Natural killer cell treated with Interleukin-12 subunit alpha and Interleukin-12 subunit beta and Interleukin-15 and Interleukin-18, amount 100 ng/mL, for 72 hours (primary cell): ENCODE measurements at regions not wholly inside any gene's neighbourhood (a gene's known extent, or its start where the extent isn't known, plus 50 kb on each side); places are given as distances from the start of the nearest gene placed in this dataset.

Source experiments
- ATAC-seq, 2 donors: fragments of 150-1000 bp; cut with Tn5 transposase in 1 of 2; sonication (Bioruptor Pico), chemical (Tn5 transposase) in 1 of 2; 2 replicates each; pipeline ENCODE4 v1.10.0; 2021
- DNase-seq: peaks from one replicate; pipeline ENCODE4 v3.0.0; 2022; ENCODE audit warnings: low spot score
- H3K27ac Mint-ChIP-seq, 2 donors: 1 replicate in 1 of 2; 2 replicates in 1 of 2; pipeline ENCODE4 v1.8.0; 2022; ENCODE audit warnings: mixed read lengths in 2 of 2, mild to moderate bottlenecking in 1 of 2, moderate library complexity in 1 of 2
- H3K27me3 Mint-ChIP-seq, 2 donors: 1 replicate in 1 of 2; 2 replicates in 1 of 2; pipeline ENCODE4 v1.8.0; 2022; ENCODE audit warnings: mixed read lengths in 2 of 2
- H3K36me3 Mint-ChIP-seq: one replicate; pipeline ENCODE4 v1.8.0; 2022; ENCODE audit warnings: mixed read lengths
- H3K4me1 Mint-ChIP-seq, 2 donors: 1 replicate in 1 of 2; 2 replicates in 1 of 2; pipeline ENCODE4 v1.8.0; 2022; ENCODE audit warnings: low read depth in 2 of 2, mixed read lengths in 2 of 2, mild to moderate bottlenecking in 1 of 2
- H3K4me3 Mint-ChIP-seq: one replicate; pipeline ENCODE4 v1.8.0; 2022; ENCODE audit warnings: mixed read lengths
- H3K9me3 Mint-ChIP-seq: 2 replicates; pipeline ENCODE4 v1.8.0; 2022; ENCODE audit warnings: mixed read lengths

DNA sequence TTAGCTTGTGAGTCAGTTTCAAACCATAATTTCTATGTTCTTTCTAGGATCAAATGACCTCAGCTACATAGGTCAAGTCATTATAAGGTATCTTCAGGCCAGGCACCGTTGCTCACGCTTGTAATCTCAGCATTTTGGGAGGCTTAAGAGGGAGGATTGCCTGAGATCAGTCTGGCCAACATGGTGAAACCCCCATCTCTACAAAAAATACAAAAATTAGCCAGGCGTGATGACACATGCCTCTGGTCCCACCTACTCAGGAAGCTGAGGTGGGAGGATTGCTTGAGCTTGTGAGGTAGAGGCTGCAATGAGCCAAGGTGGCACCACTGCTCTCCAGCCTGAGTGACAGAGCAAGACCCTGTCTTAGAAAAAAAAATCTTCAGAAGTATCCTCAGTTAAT, 362.3 kb downstream of the GATA3 start:
- H3K27ac Mint-ChIP-seq, result peak overlapping the region; percentile 51

DNA sequence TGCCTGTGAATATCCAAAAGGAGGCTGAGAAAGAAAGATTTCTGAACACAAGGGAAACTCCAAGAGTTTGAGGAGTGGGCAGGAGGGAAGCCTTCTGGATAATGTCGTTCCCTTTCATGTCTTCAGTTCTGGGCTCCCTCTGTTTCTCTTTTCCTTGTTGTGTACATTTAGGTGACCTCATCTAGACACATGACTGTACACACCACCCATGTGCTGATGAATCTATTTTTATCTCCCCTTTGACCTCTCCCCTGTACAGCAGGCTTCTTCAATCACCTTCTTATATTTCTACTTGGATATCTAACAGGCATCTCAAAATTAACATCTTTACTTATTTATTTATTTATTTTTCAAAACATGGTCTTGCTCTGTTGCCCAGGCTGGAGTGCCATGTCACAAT, 363.1 kb downstream of the GATA3 start:
- H3K27me3 Mint-ChIP-seq, result no peaks in the 10 kb centered on the region
- no peak overlapping the region for H3K4me3 Mint-ChIP-seq
- H3K36me3 Mint-ChIP-seq, result no peaks in the 10 kb centered on the region
- peaks cover 24 to 30% of the 10 kb centered on the region in 2 donors for H3K4me1 Mint-ChIP-seq
- DNase-seq, result no peak
- H3K9me3 Mint-ChIP-seq, result peaks cover 2% of the 10 kb centered on the region
- H3K27ac Mint-ChIP-seq, result no peak overlapping the region
- no peak for ATAC-seq

More for the DNA sequence above, 362.3 kb downstream of the GATA3 start:
- H3K4me1 Mint-ChIP-seq, result peaks cover 24 to 30% of the 10 kb centered on the region in 2 donors
- H3K36me3 Mint-ChIP-seq, result no peaks in the 10 kb centered on the region
- H3K27me3 Mint-ChIP-seq, result no peaks in the 10 kb centered on the region
- H3K9me3 Mint-ChIP-seq, result peaks cover 2% of the 10 kb centered on the region
- DNase-seq (no peak), ATAC-seq (peak in 1 of 2 donors; percentile 32)
- peak overlapping the region; percentile 55 for H3K4me3 Mint-ChIP-seq

DNA sequence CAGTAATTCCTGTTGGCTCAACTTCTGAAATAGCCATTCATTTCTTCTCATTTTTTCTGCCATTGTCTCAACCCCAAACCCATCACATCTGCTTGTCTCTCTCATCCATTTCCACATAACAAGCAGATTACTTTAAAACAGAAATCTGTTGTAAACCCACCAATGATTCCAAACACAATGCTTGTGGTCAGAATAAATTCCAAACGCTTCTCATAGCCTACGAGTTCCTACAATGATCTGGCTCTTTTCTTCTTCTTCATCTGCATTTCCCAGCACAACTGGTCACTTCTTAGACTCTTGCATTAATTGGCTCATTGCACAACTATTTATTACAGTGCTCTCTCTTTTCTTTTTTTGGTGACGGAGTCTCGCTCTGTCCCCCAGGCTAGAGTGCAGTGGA, 364.1 kb downstream of the GATA3 start:
- H3K36me3 Mint-ChIP-seq, result no peaks in the 10 kb centered on the region
- peaks cover 2% of the 10 kb centered on the region for H3K9me3 Mint-ChIP-seq
- no peaks in the 10 kb centered on the region for H3K27me3 Mint-ChIP-seq
- H3K4me3 Mint-ChIP-seq, result no peak overlapping the region
- peaks cover 24 to 30% of the 10 kb centered on the region in 2 donors for H3K4me1 Mint-ChIP-seq
- no peak overlapping the region for H3K27ac Mint-ChIP-seq
- DNase-seq (no peak), ATAC-seq (no peak)

DNA sequence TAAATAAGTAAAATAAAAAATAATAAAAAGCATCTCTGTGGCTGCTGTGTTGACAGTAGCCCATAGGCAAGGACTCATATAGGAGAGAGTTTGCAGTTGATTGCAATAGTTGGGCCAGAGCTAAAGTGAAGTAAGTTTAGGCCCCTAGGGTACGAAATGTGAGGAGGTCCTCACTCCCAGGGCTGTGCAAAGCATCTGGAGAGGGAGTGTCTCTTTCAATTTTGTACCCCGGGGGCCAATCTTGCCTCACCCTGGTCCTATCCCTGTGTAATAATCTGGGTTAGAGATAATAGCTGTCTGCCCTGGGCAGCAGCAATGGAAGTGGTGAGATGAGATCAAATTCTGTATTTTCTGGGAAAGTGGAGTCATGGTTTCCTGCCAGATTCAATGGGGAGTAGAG, 365.7 kb downstream of the GATA3 start:
- no peak overlapping the region for H3K4me3 Mint-ChIP-seq
- H3K27ac Mint-ChIP-seq, result no peak overlapping the region

DNA sequence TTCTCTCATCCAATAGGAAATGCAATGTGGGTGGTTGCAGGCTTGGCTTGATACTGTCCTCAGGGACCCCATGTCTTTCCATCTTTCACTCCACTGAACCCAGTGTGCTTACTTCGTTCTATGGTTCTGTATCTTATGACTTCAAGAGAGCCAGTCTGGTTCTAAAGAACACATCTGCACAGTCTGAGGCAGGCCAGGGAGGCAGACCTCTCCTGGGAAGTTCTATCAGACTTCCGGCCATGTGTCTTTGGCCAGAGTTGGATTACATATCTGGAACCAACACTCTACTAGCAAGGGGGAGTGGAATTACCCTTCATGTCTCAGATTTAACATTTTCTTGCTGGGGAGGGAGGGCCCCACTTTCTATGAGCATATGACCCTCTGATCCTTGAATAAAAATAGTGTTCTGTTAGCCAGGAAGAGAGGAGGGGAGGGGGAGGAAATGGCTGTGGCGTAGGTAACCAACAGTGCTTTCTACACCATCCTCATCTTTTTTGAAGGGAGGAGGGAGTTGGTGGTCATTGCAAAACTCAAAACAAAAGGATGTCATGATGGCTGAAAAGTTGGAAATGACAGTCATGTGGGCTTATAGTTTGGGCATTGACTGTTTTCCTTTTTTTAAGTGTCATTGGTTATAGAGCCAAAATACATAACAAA, 370.2 kb downstream of the GATA3 start:
- Mint-ChIP-seq H3K4me1 (peaks cover 7 to 8% of the 10 kb centered on the region in 2 donors), H3K27me3 (peaks cover 0 to 5% of the 10 kb centered on the region in 2 donors), H3K27ac (no peak overlapping the region), H3K4me3 (no peak overlapping the region), H3K9me3 (no peaks in the 10 kb centered on the region), H3K36me3 (no peaks in the 10 kb centered on the region)
- DNase-seq, result no peak
- ATAC-seq, result no peak

More for the DNA sequence above, 365.7 kb downstream of the GATA3 start:
- no peak for DNase-seq
- no peak for ATAC-seq
- no peaks in the 10 kb centered on the region for H3K9me3 Mint-ChIP-seq
- H3K36me3 Mint-ChIP-seq, result no peaks in the 10 kb centered on the region
- peaks cover 0 to 2% of the 10 kb centered on the region in 2 donors for H3K27me3 Mint-ChIP-seq
- peaks cover 31 to 36% of the 10 kb centered on the region in 2 donors for H3K4me1 Mint-ChIP-seq

DNA sequence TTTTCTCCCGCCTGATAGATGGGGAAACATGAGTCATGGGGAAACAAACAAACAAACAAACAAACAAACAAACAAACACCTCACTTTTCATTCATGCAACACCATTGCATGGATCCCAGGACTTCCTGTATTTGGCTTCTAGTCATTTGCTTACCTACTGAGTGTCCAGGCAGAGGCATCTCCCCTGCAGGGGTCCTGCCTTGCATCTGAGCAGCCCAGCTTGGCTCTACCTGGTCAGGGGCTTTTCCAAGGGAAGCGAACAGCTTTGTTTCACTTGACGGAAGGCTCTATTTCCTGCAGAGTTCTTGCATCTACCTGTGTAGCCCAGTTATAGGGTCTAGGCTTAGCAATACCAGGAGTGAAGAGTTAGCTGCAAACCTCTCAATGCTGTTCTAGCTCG, 374.2 kb downstream of the GATA3 start:
- Mint-ChIP-seq H3K4me3 (no peak overlapping the region), H3K9me3 (no peaks in the 10 kb centered on the region), H3K27me3 (peaks cover 0 to 10% of the 10 kb centered on the region in 2 donors), H3K36me3 (no peaks in the 10 kb centered on the region), H3K27ac (no peak overlapping the region), H3K4me1 (peaks cover 7 to 8% of the 10 kb centered on the region in 2 donors)
- ATAC-seq (no peak), DNase-seq (no peak)

DNA sequence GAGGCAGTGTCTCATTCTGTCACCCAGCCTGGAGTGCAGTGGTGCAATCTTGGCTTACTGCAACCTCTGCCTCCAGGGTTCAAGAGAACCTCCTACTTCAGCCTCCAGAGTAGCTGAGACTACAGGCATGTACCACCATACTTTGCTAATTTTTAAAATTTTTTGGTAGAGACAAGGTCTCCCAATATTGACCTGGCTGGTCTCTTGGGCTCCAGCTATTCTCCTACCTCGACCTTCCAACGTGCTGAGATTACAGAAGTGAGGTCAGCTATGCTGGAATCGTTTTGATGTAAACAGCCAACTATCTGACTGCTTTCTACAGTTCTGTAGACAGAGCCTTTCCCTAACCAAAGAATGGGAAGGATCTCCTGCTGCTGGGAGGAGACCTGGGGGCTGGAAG, 375.8 kb downstream of the GATA3 start:
- H3K4me3 Mint-ChIP-seq, result no peak overlapping the region
- ATAC-seq, result no peak
- no peaks in the 10 kb centered on the region for H3K36me3 Mint-ChIP-seq

DNA sequence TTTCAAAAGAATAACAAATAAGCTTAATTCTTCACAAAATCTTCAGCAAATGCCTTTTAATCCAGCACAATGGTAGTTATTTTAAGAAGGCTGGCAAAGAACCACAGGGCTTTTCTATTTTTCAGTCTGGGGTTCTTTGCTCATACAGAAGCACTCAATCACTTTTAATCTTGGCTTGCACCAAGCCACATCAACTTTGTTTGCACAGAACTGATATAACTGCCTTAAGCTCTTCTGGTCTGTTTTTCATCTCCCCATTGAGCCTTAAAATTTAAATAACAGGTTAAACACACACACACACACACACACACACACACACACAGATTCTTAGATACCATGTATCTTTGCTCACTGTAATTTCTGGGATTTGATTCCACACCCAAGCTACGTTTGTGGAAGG, 377.0 kb downstream of the GATA3 start:
- Mint-ChIP-seq H3K4me3 (no peak overlapping the region), H3K27me3 (peaks cover 0 to 10% of the 10 kb centered on the region in 2 donors), H3K36me3 (no peaks in the 10 kb centered on the region), H3K9me3 (no peaks in the 10 kb centered on the region), H3K4me1 (no peaks in the 10 kb centered on the region), H3K27ac (no peak overlapping the region)
- no peak for DNase-seq
- ATAC-seq, result no peak

More for the DNA sequence above, 375.8 kb downstream of the GATA3 start:
- no peaks in the 10 kb centered on the region for H3K9me3 Mint-ChIP-seq
- no peak overlapping the region for H3K27ac Mint-ChIP-seq
- peaks cover 0 to 7% of the 10 kb centered on the region in 2 donors for H3K27me3 Mint-ChIP-seq
- no peak for DNase-seq
- H3K4me1 Mint-ChIP-seq, result peaks cover 0 to under 1% of the 10 kb centered on the region in 2 donors

DNA sequence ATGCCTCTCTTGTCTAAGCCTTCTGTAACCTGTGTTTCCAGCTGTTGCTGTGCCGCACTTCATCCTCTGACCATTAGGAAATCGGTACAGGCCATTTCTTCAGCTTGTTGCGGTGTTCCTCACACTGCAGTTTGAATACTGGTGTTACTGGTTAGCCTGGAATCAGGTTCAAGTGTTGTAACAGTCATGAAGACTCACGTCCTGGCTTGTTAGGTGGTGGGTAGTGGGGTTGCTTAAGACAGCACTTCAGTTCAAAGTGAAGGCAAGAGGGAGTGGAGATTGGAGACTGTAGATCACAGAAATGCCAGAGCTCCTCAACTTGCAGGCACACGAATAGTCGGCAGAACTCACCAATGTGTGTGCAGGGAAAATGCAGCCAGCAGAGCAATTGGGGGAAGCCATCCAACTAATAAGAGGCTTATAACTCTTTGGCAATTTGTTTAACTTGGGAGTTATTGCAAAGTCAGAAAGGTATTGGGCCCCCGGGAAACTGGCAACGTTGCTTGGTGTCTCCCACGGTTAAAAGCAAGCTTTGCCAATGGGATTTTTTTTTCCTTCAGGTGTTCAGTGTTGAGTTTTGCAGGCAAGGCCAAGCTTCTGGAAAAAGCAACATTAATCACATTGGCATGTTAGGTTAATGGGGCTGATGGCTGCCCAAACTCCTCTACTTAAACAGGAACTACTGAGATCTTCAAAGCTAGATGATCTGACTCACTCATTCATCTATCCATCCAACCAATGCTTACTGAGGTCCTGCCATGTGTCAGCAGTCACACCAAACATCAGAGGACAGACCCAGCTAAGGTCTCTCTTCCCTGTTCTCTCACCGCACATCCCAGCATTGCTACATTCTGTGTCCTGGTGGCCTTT, 380.9 kb downstream of the GATA3 start:
- no peaks in the 10 kb centered on the region for H3K36me3 Mint-ChIP-seq
- ATAC-seq (no peak), DNase-seq (no peak)
- H3K9me3 Mint-ChIP-seq, result no peaks in the 10 kb centered on the region
- H3K4me3 Mint-ChIP-seq, result no peak overlapping the region
- H3K27me3 Mint-ChIP-seq, result peaks cover 2 to 15% of the 10 kb centered on the region in 2 donors
- H3K27ac Mint-ChIP-seq, result no peak overlapping the region
- peaks cover 15 to 16% of the 10 kb centered on the region in 2 donors for H3K4me1 Mint-ChIP-seq

DNA sequence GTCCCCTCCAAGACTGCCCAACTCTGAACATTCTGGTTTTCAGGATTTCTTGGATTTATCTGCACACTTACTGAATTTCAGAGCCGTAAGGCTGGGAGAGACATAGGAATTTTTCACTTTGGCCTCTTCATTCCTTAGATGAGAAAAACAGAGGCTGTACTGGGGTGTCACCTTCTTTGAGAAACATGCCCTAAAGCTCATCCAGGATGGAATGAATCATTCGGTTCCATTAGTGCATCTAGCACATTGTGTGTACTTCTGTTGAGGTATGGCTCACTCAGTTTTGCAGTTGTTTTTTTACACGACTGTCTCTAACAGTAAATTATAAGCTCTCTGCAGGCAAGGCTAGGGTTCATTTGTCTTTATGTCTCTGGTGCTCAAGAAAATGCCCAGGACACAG, 383.4 kb downstream of the GATA3 start:
- Mint-ChIP-seq H3K4me3 (no peak overlapping the region), H3K27ac (peak overlapping the region in 1 of 2 donors; percentile 39), H3K9me3 (no peaks in the 10 kb centered on the region), H3K4me1 (peaks cover 15 to 16% of the 10 kb centered on the region in 2 donors), H3K36me3 (no peaks in the 10 kb centered on the region), H3K27me3 (peaks cover 19 to 20% of the 10 kb centered on the region in 2 donors)
- no peak for ATAC-seq
- DNase-seq, result no peak

DNA sequence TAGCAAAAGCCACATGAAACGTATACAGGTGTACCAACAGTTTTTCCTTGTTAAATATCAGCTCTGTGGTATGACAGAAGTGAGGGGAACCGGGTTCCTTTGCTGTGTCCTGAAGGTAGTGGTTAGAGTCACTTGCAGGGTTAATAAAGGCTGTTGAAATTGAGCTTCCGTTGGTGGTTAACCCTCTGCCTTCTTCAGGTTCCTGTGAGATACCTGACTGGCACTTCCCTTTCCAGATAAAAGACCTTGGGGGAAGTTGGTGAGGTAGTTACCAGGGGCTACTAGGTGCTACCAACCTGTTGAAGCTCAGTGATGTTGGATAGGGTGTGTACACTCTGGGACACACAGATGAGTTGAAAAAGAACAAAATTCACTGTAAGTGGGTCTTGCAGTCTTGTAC, 384.1 kb downstream of the GATA3 start:
- H3K4me3 Mint-ChIP-seq, result no peak overlapping the region
- H3K27ac Mint-ChIP-seq, result peak overlapping the region in 1 of 2 donors; percentile 39
- no peak for DNase-seq

DNA sequence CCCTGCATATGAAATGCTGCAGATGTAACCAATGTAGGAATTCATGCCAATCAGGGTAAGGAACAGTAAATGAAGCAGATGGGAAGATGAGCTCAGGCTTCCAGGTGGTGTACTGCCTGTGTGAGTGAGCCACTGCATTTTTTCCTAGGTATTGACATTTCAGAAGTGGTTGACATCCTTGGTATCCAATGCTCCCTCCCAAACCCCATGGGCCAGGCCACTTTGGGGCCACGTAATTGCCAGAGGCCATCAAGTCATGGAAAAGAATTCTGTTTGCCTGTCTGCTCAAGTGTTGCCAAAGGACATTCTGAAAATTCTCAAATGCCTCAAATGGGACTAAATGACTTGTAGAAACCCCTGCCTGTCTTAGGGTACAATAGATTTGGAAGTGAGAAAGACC, 384.6 kb downstream of the GATA3 start:
- H3K9me3 Mint-ChIP-seq, result no peaks in the 10 kb centered on the region
- H3K4me3 Mint-ChIP-seq, result no peak overlapping the region
- H3K36me3 Mint-ChIP-seq, result no peaks in the 10 kb centered on the region
- H3K27me3 Mint-ChIP-seq, result peaks cover 19 to 22% of the 10 kb centered on the region in 2 donors
- peaks cover 15 to 16% of the 10 kb centered on the region in 2 donors for H3K4me1 Mint-ChIP-seq
- DNase-seq (no peak), ATAC-seq (no peak)
- H3K27ac Mint-ChIP-seq, result peak overlapping the region in 1 of 2 donors; percentile 39

More for the DNA sequence above, 384.1 kb downstream of the GATA3 start:
- no peaks in the 10 kb centered on the region for H3K36me3 Mint-ChIP-seq
- ATAC-seq, result peak in 1 of 2 donors; percentile 44
- H3K4me1 Mint-ChIP-seq, result peaks cover 15 to 16% of the 10 kb centered on the region in 2 donors
- H3K27me3 Mint-ChIP-seq, result peaks cover 19 to 22% of the 10 kb centered on the region in 2 donors
- no peaks in the 10 kb centered on the region for H3K9me3 Mint-ChIP-seq

DNA sequence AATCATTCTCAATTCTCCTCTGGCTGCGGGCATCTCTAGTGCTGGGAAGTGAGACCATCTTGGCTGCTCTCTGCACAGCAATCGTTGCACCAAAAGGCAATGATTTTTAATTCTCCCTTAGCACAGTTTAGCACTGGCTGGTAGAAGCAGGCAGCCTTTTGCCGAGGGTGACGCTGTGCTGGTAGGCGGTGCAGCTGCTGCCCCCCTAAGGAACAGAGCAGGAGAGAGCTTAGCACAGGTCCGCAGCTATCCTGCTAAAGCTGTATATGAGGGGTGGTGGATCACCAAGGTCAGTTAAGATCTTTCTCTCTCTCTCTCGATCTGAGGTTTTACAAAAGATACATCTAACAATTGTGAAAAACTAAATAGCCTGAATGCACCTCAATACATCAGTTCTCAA, 390.1 kb downstream of the GATA3 start:
- ATAC-seq (no peak), DNase-seq (no peak)
- H3K4me1 Mint-ChIP-seq, result no peaks in the 10 kb centered on the region
- no peaks in the 10 kb centered on the region for H3K9me3 Mint-ChIP-seq
- no peak overlapping the region for H3K4me3 Mint-ChIP-seq
- H3K27me3 Mint-ChIP-seq, result peaks cover 11 to 22% of the 10 kb centered on the region in 2 donors
- no peaks in the 10 kb centered on the region for H3K36me3 Mint-ChIP-seq
- H3K27ac Mint-ChIP-seq, result no peak overlapping the region

DNA sequence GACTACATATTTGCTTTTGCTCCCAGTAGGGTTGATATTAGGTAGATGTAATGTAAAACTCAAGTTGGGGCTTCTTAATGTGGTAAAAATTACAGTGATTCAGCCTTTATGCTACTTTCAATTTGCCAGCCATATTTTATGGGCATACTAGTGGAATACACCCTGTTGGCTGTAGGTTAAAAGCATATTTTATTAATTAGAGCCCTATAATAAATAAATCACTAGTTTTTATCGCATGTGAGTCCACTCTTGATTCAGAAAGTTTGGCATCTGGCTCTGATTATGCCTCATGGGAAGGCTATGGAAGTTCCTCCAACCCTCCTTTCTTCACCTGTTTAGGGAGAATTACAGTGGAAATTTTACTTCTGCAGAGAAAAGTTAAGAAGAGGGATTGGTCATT, 390.9 kb downstream of the GATA3 start:
- no peaks in the 10 kb centered on the region for H3K9me3 Mint-ChIP-seq
- H3K27ac Mint-ChIP-seq, result no peak overlapping the region
- H3K27me3 Mint-ChIP-seq, result peaks cover 11 to 20% of the 10 kb centered on the region in 2 donors
- ATAC-seq (no peak), DNase-seq (no peak)
- no peak overlapping the region for H3K4me3 Mint-ChIP-seq
- no peaks in the 10 kb centered on the region for H3K4me1 Mint-ChIP-seq
- H3K36me3 Mint-ChIP-seq, result no peaks in the 10 kb centered on the region
